ENCODE measurements at regions not wholly inside any gene's neighbourhood (a gene's known extent, or its start where the extent isn't known, plus 50 kb on each side); places are given as distances from the start of the nearest gene placed in this dataset.

GRCh38 chr15:70562906-70563305, 200.5 kb downstream of the UACA start:
- H3K36me3 Mint-ChIP-seq = no peaks in the 10 kb centered on the region
- no peak overlapping the region for H3K4me3 Mint-ChIP-seq
- no peak for TF ChIP-seq CTCF (IDR thresholded peaks at IDR 0.05; ENCODE audit: unreplicated experiment)
- no peak overlapping the region for H3K27ac Mint-ChIP-seq
- H3K27me3 Mint-ChIP-seq (ENCODE audit: low read depth) = peaks cover 9% of the 10 kb centered on the region
- peaks cover 9% of the 10 kb centered on the region for H3K4me1 Mint-ChIP-seq
- DNase-seq (ENCODE audit: low spot score in 2 of 2, unreplicated experiment in 2 of 2) = peak in 1 of 2 experiments; percentile 7
- H3K9me3 Mint-ChIP-seq = no peaks in the 10 kb centered on the region

- H3K27ac Mint-ChIP-seq = no peak overlapping the region
- H3K4me3 Mint-ChIP-seq = no peak overlapping the region
- no peaks in the 10 kb centered on the region for H3K36me3 Mint-ChIP-seq
- peaks cover 9% of the 10 kb centered on the region for H3K4me1 Mint-ChIP-seq
- H3K27me3 Mint-ChIP-seq (ENCODE audit: low read depth) = peaks cover 9% of the 10 kb centered on the region
- peak in 1 of 2 experiments; percentile 17 for DNase-seq (ENCODE audit: low spot score in 2 of 2, unreplicated experiment in 2 of 2)
- H3K9me3 Mint-ChIP-seq = no peaks in the 10 kb centered on the region
- no peak for TF ChIP-seq CTCF (IDR thresholded peaks at IDR 0.05; ENCODE audit: unreplicated experiment)
These were observed 201.5 kb downstream of the UACA start for GRCh38 chr15:70561885-70562284.

- no peak for TF ChIP-seq CTCF (IDR thresholded peaks at IDR 0.05; ENCODE audit: unreplicated experiment)
- Mint-ChIP-seq H3K4me1 (peaks cover 4% of the 10 kb centered on the region), H3K36me3 (no peaks in the 10 kb centered on the region), H3K4me3 (no peak overlapping the region), H3K9me3 (no peaks in the 10 kb centered on the region), H3K27ac (no peak overlapping the region), H3K27me3 (ENCODE audit: low read depth) (peaks cover 9% of the 10 kb centered on the region)
- peak in 1 of 2 experiments; percentile 9 for DNase-seq (ENCODE audit: low spot score in 2 of 2, unreplicated experiment in 2 of 2)
These were observed 202.6 kb downstream of the UACA start for GRCh38 chr15:70560617-70561328.

GRCh38 chr15:70559265-70560239, 203.8 kb downstream of the UACA start:
- Mint-ChIP-seq H3K27me3 (ENCODE audit: low read depth) (peaks cover 9% of the 10 kb centered on the region), H3K27ac (no peak overlapping the region), H3K9me3 (no peaks in the 10 kb centered on the region), H3K36me3 (no peaks in the 10 kb centered on the region), H3K4me1 (peaks cover 4% of the 10 kb centered on the region), H3K4me3 (no peak overlapping the region)
- TF ChIP-seq CTCF (IDR thresholded peaks at IDR 0.05; ENCODE audit: unreplicated experiment) = no peak
- no peak for DNase-seq (ENCODE audit: low spot score in 2 of 2, unreplicated experiment in 2 of 2)

- DNase-seq (ENCODE audit: low spot score in 2 of 2, unreplicated experiment in 2 of 2) = no peak
- no peak overlapping the region for H3K27ac Mint-ChIP-seq
- no peaks in the 10 kb centered on the region for H3K36me3 Mint-ChIP-seq
- H3K4me1 Mint-ChIP-seq = peaks cover 4% of the 10 kb centered on the region
- no peak for TF ChIP-seq CTCF (IDR thresholded peaks at IDR 0.05; ENCODE audit: unreplicated experiment)
- H3K4me3 Mint-ChIP-seq = no peak overlapping the region
- H3K27me3 Mint-ChIP-seq (ENCODE audit: low read depth) = peaks cover 9% of the 10 kb centered on the region
- no peaks in the 10 kb centered on the region for H3K9me3 Mint-ChIP-seq
These were observed 204.7 kb downstream of the UACA start for GRCh38 chr15:70558406-70559264.
